ENCODE measurements at regions not wholly inside any gene's neighbourhood (a gene's known extent, or its start where the extent isn't known, plus 50 kb on each side); places are given as distances from the start of the nearest gene placed in this dataset.
A peak's percentile ranks its signal among the peaks of the same experiment; 100 is the strongest.
"Not testable (repeated sequence)": the region's sequence is repeated elsewhere in the genome, so short reads cannot be mapped to it uniquely, and the experiment has no call there.

- DNase-seq (ENCODE audit: low read depth): peak; percentile 75
- TF ChIP-seq CTCF (conservative IDR thresholded peaks at IDR 0.05; ENCODE audit: low read length): no peak
Observed at GRCh38 chr15:36177590-36178302, 401.7 kb upstream of the CDIN1 start.

GRCh38 chr15:36178303-36178633, 401.2 kb upstream of the CDIN1 start:
- DNase-seq (ENCODE audit: low read depth): no peak
- H3K4me3 ChIP-seq (ENCODE audit: low read length): no peak overlapping the region
- no peak for TF ChIP-seq CTCF (conservative IDR thresholded peaks at IDR 0.05; ENCODE audit: low read length)

More at GRCh38 chr15:36177590-36178302, 401.7 kb upstream of the CDIN1 start:
- H3K4me3 ChIP-seq (ENCODE audit: low read length): no peak overlapping the region

GRCh38 chr15:36183201-36183600, 396.2 kb upstream of the CDIN1 start:
- no peak for TF ChIP-seq CTCF (conservative IDR thresholded peaks at IDR 0.05; ENCODE audit: low read length)
- H3K4me3 ChIP-seq (ENCODE audit: low read length): no peak overlapping the region

GRCh38 chr15:36185438-36185837, 394.0 kb upstream of the CDIN1 start:
- DNase-seq (ENCODE audit: low read depth): peak; percentile 16

More at GRCh38 chr15:36183201-36183600, 396.2 kb upstream of the CDIN1 start:
- no peak for DNase-seq (ENCODE audit: low read depth)

GRCh38 chr15:36185845-36186244, 393.6 kb upstream of the CDIN1 start:
- TF ChIP-seq CTCF (conservative IDR thresholded peaks at IDR 0.05; ENCODE audit: low read length): no peak
- DNase-seq (ENCODE audit: low read depth): no peak
- H3K4me3 ChIP-seq (ENCODE audit: low read length): no peak overlapping the region

More at GRCh38 chr15:36185438-36185837, 394.0 kb upstream of the CDIN1 start:
- no peak overlapping the region for H3K4me3 ChIP-seq (ENCODE audit: low read length)
- TF ChIP-seq CTCF (conservative IDR thresholded peaks at IDR 0.05; ENCODE audit: low read length): no peak

- no peak for TF ChIP-seq CTCF (conservative IDR thresholded peaks at IDR 0.05; ENCODE audit: low read length)
- no peak overlapping the region for H3K4me3 ChIP-seq (ENCODE audit: low read length)
- DNase-seq (ENCODE audit: low read depth): no peak
Observed at GRCh38 chr15:36186376-36186775, 393.1 kb upstream of the CDIN1 start.

GRCh38 chr15:36191459-36191858, 388.0 kb upstream of the CDIN1 start:
- TF ChIP-seq CTCF (conservative IDR thresholded peaks at IDR 0.05; ENCODE audit: low read length): no peak
- no peak overlapping the region for H3K4me3 ChIP-seq (ENCODE audit: low read length)
- DNase-seq (ENCODE audit: low read depth): no peak

- not testable (repeated sequence) for DNase-seq (ENCODE audit: low read depth); H3K4me3 ChIP-seq (ENCODE audit: low read length)
Observed at GRCh38 chr15:36195361-36196007, 383.9 kb upstream of the CDIN1 start.

All from AG10803 (cell line).